ENCODE measurements at regions not wholly inside any gene's neighbourhood (a gene's known extent, or its start where the extent isn't known, plus 50 kb on each side); places are given as distances from the start of the nearest gene placed in this dataset.

GRCh38 chr11:86749821-86750401 is 50.4 kb upstream of the PRSS23 start:
- no peak overlapping the region for H3K4me3 ChIP-seq
- peaks cover 9% of the 10 kb centered on the region for H3K4me1 ChIP-seq
- intact Hi-C loops (cut with DNase I), result no loop called here
- H3K27me3 ChIP-seq, result no peaks in the 10 kb centered on the region
- no peaks in the 10 kb centered on the region for H3K9me3 ChIP-seq
- no peaks in the 10 kb centered on the region for H3K36me3 ChIP-seq (replicated peaks in 1 of 2; ENCODE audit: insufficient read depth in 1 of 2, low read depth in 2 of 2)
- ATAC-seq (no peak), DNase-seq (no peak)
- WGBS, 2 donors, result 79% methylated on average over 2 of the region's 2 CpGs
- TF ChIP-seq CTCF (IDR thresholded peaks at IDR 0.05), result no peak
- no peak for TF ChIP-seq POLR2A (IDR thresholded peaks at IDR 0.05)
- no peak overlapping the region for H3K27ac ChIP-seq

GRCh38 chr11:86749376-86749775 is 51.0 kb upstream of the PRSS23 start:
- no peak for DNase-seq
- no peak for ATAC-seq
- TF ChIP-seq CTCF (IDR thresholded peaks at IDR 0.05) (no peak), POLR2A (IDR thresholded peaks at IDR 0.05) (no peak)
- Histone ChIP-seq H3K4me3 (no peak overlapping the region), H3K27ac (no peak overlapping the region), H3K27me3 (no peaks in the 10 kb centered on the region), H3K4me1 (peaks cover 9% of the 10 kb centered on the region), H3K9me3 (no peaks in the 10 kb centered on the region), H3K36me3 (replicated peaks in 1 of 2; ENCODE audit: insufficient read depth in 1 of 2, low read depth in 2 of 2) (no peaks in the 10 kb centered on the region)
- intact Hi-C loops (cut with DNase I), result no loop called here
- WGBS, 2 donors, result 92 to 96% methylated on average over 3 of the region's 3 CpGs

- no peak for TF ChIP-seq CTCF (IDR thresholded peaks at IDR 0.05)
- TF ChIP-seq POLR2A (IDR thresholded peaks at IDR 0.05), result no peak
- no peaks in the 10 kb centered on the region for H3K27me3 ChIP-seq
- no peaks in the 10 kb centered on the region for H3K9me3 ChIP-seq
- no peaks in the 10 kb centered on the region for H3K36me3 ChIP-seq (replicated peaks in 1 of 2; ENCODE audit: insufficient read depth in 1 of 2, low read depth in 2 of 2)
- H3K27ac ChIP-seq, result no peak overlapping the region
- no peak for DNase-seq
- no peak for ATAC-seq
- WGBS, 2 donors, result 75 to 78% methylated on average over 4 of the region's 4 CpGs
- peaks cover 2% of the 10 kb centered on the region for H3K4me1 ChIP-seq
- H3K4me3 ChIP-seq, result no peak overlapping the region
- intact Hi-C loops (cut with DNase I), result no loop called here
These were observed 52.0 kb upstream of the PRSS23 start for GRCh38 chr11:86748296-86748695.

- no peaks in the 10 kb centered on the region for H3K36me3 ChIP-seq (replicated peaks in 1 of 2; ENCODE audit: insufficient read depth in 1 of 2, low read depth in 2 of 2)
- ATAC-seq (no peak), DNase-seq (no peak)
- 91 to 96% methylated on average over 3 of the region's 3 CpGs for whole genome bisulfite sequencing, 2 donors
- no peak for TF ChIP-seq CTCF (IDR thresholded peaks at IDR 0.05)
- no peak for TF ChIP-seq POLR2A (IDR thresholded peaks at IDR 0.05)
- no peak overlapping the region for H3K4me3 ChIP-seq
- H3K27me3 ChIP-seq, result no peaks in the 10 kb centered on the region
- intact Hi-C loops (cut with DNase I), result no loop called here
- no peaks in the 10 kb centered on the region for H3K9me3 ChIP-seq
- peaks cover 2% of the 10 kb centered on the region for H3K4me1 ChIP-seq
- no peak overlapping the region for H3K27ac ChIP-seq
These were observed 52.5 kb upstream of the PRSS23 start for GRCh38 chr11:86747801-86748200.

GRCh38 chr11:86746514-86746913 is 53.8 kb upstream of the PRSS23 start:
- 84 to 87% methylated on average over 3 of the region's 3 CpGs for WGBS, 2 donors
- Histone ChIP-seq H3K4me1 (peaks cover 12% of the 10 kb centered on the region), H3K27ac (no peak overlapping the region), H3K36me3 (replicated peaks in 1 of 2; ENCODE audit: insufficient read depth in 1 of 2, low read depth in 2 of 2) (no peaks in the 10 kb centered on the region), H3K9me3 (no peaks in the 10 kb centered on the region), H3K4me3 (no peak overlapping the region), H3K27me3 (no peaks in the 10 kb centered on the region)
- ATAC-seq (no peak), DNase-seq (no peak)
- no peak for TF ChIP-seq CTCF (IDR thresholded peaks at IDR 0.05)
- TF ChIP-seq POLR2A (IDR thresholded peaks at IDR 0.05), result no peak
- intact Hi-C loops (cut with DNase I), result no loop called here

Measured in body of pancreas (tissue), 4 donors.